HEK293 (cell line): ENCODE measurements at regions not wholly inside any gene's neighbourhood (a gene's known extent, or its start where the extent isn't known, plus 50 kb on each side); places are given as distances from the start of the nearest gene placed in this dataset.

Experiments used
- CTCF ChIA-PET: fragments of 350-600 bp; formaldehyde crosslinking; extraction: SDS; loops from one replicate; lab custom pipeline; 2021; ENCODE audit warnings: antibody characterized with exemption; lab: Yijun Ruan, JAX
- POLR2A ChIA-PET: fragments of 300-600 bp; formaldehyde crosslinking; extraction: SDS; loops from one replicate; lab custom pipeline; 2020; ENCODE audit warnings: antibody characterized with exemption, inconsistent platforms; lab: Yijun Ruan, JAX
- H3K27ac ChIP-seq: fragments of 200-500 bp; sonication (Bioruptor generic); 2 replicates; pipeline ENCODE4 v1.5.1; 2014; ENCODE audit warnings: low read depth, low read length, control low read depth, inconsistent platforms; ENCODE audit errors: extremely low read depth
- H3K36me3 ChIP-seq, 2 experiments: fragments of 200-500 bp in 1 of 2; sonication (Bioruptor generic) in 1 of 2; 1 replicate in 1 of 2; 2 replicates in 1 of 2; pipeline ENCODE4 v1.5.1; 2014 to 2017; ENCODE audit warnings: inconsistent platforms in 2 of 2, low read length in 2 of 2; ENCODE audit not compliant: control insufficient read depth in 2 of 2, insufficient read depth in 1 of 2
- H3K4me1 ChIP-seq: fragments of 200-500 bp; sonication (Bioruptor generic); 2 replicates; pipeline ENCODE4 v1.5.1; 2014; ENCODE audit warnings: mild to moderate bottlenecking, low read length, inconsistent platforms; ENCODE audit not compliant: control insufficient read depth, insufficient read depth
- H3K4me3 ChIP-seq: 2 replicates; pipeline ENCODE4 v1.5.1; 2011; ENCODE audit warnings: low read depth, mild to moderate bottlenecking, control low read depth, low read length, moderate library complexity
- H3K9me3 ChIP-seq: fragments of 200-500 bp; sonication (Bioruptor generic); 2 replicates; pipeline ENCODE4 v1.5.1; 2014; ENCODE audit warnings: low read depth, low read length, inconsistent platforms; ENCODE audit not compliant: control insufficient read depth, insufficient read depth
- HOXC10 ChIP-seq: sonication (generic); formaldehyde crosslinking; IDR thresholded peaks from 2 replicates; pipeline ENCODE4 v1.8.1; 2023; ENCODE audit warnings: mild to moderate bottlenecking, missing genetic modification reagents
- WT1 ChIP-seq: fragments of 450-650 bp; formaldehyde crosslinking; IDR thresholded peaks from 2 replicates; pipeline ENCODE4 v1.5.1; 2016; ENCODE audit warnings: missing biosample characterization, missing genetic modification characterization
- ZBTB48 ChIP-seq: fragments of 450-650 bp; formaldehyde crosslinking; IDR thresholded peaks from 2 replicates; pipeline ENCODE4 v1.5.1; 2016; ENCODE audit warnings: missing biosample characterization, missing genetic modification characterization
- ZNF16 ChIP-seq: fragments of 450-650 bp; formaldehyde crosslinking; IDR thresholded peaks from 2 replicates; pipeline ENCODE4 v1.5.1; 2016; ENCODE audit warnings: low read depth, missing biosample characterization, missing genetic modification characterization
- ZNF221 ChIP-seq: fragments of 450-650 bp; formaldehyde crosslinking; IDR thresholded peaks from 2 replicates; pipeline ENCODE4 v1.5.1; 2017; ENCODE audit warnings: missing biosample characterization, missing genetic modification characterization, borderline replicate concordance
- ZNF23 ChIP-seq: fragments of 450-650 bp; formaldehyde crosslinking; IDR thresholded peaks from 2 replicates; pipeline ENCODE4 v1.5.1; 2016; ENCODE audit warnings: missing biosample characterization, missing genetic modification characterization, borderline replicate concordance
- ZNF24 ChIP-seq: fragments of 450-650 bp; formaldehyde crosslinking; IDR thresholded peaks from 2 replicates; pipeline ENCODE4 v1.5.1; 2016; ENCODE audit warnings: missing biosample characterization, missing genetic modification characterization
- ZNF266 ChIP-seq: fragments of 450-650 bp; formaldehyde crosslinking; IDR thresholded peaks from 2 replicates; pipeline ENCODE4 v1.5.1; 2016; ENCODE audit warnings: missing biosample characterization, missing genetic modification characterization, low read depth
- ZNF354C ChIP-seq: fragments of 450-650 bp; formaldehyde crosslinking; IDR thresholded peaks from 2 replicates; pipeline ENCODE4 v1.5.1; 2016; ENCODE audit warnings: missing biosample characterization, missing genetic modification characterization, low read depth, borderline replicate concordance
- ZNF394 ChIP-seq: fragments of 450-650 bp; formaldehyde crosslinking; IDR thresholded peaks from 2 replicates; pipeline ENCODE4 v1.5.1; 2016; ENCODE audit warnings: missing biosample characterization, missing genetic modification characterization, mild to moderate bottlenecking, moderate library complexity, borderline replicate concordance
- ZNF423 ChIP-seq: fragments of 450-650 bp; formaldehyde crosslinking; IDR thresholded peaks from 2 replicates; pipeline ENCODE4 v1.5.1; 2016; ENCODE audit warnings: missing biosample characterization, missing genetic modification characterization
- ZNF433 ChIP-seq: fragments of 450-650 bp; formaldehyde crosslinking; IDR thresholded peaks from 2 replicates; pipeline ENCODE4 v1.5.1; 2016; ENCODE audit warnings: missing biosample characterization, missing genetic modification characterization, low read depth
- ZNF501 ChIP-seq: fragments of 450-650 bp; formaldehyde crosslinking; IDR thresholded peaks from 2 replicates; pipeline ENCODE4 v1.5.1; 2016; ENCODE audit warnings: missing biosample characterization, missing genetic modification characterization
- ZNF514 ChIP-seq: fragments of 450-650 bp; formaldehyde crosslinking; IDR thresholded peaks from 2 replicates; pipeline ENCODE4 v1.5.1; 2016; ENCODE audit warnings: missing biosample characterization, missing genetic modification characterization
- ZNF660 ChIP-seq: fragments of 450-650 bp; IDR thresholded peaks from 2 replicates; pipeline ENCODE4 v1.5.1; 2018; ENCODE audit warnings: missing biosample characterization, mild to moderate bottlenecking, missing genetic modification characterization
- TF ChIP-seq, protein P1 (sequence below): fragments of 450-650 bp; formaldehyde crosslinking; IDR thresholded peaks from 2 replicates; pipeline ENCODE4 v1.5.1; 2016; ENCODE audit warnings: missing biosample characterization, missing genetic modification characterization
- TF ChIP-seq, protein P2 (sequence below): fragments of 450-650 bp; IDR thresholded peaks from 2 replicates; pipeline ENCODE4 v1.5.1; 2018; ENCODE audit warnings: missing biosample characterization, mild to moderate bottlenecking, missing genetic modification characterization
- TF ChIP-seq, protein P3 (sequence below): fragments of 450-650 bp; formaldehyde crosslinking; IDR thresholded peaks from 2 replicates; pipeline ENCODE4 v1.5.1; 2016; ENCODE audit warnings: missing biosample characterization, missing genetic modification characterization
- TF ChIP-seq, protein P4 (sequence below): fragments of 450-650 bp; formaldehyde crosslinking; IDR thresholded peaks from 2 replicates; pipeline ENCODE4 v1.5.1; 2016; ENCODE audit warnings: missing biosample characterization, missing genetic modification characterization, low read depth
- TF ChIP-seq, protein P5 (sequence below): fragments of 450-650 bp; formaldehyde crosslinking; IDR thresholded peaks from 2 replicates; pipeline ENCODE4 v1.5.1; 2016; ENCODE audit warnings: missing biosample characterization, missing genetic modification characterization
- TF ChIP-seq, protein P6 (sequence below): fragments of 450-650 bp; formaldehyde crosslinking; IDR thresholded peaks from 2 replicates; pipeline ENCODE4 v1.5.1; 2016; ENCODE audit warnings: missing biosample characterization, missing genetic modification characterization
- TF ChIP-seq, protein P7 (sequence below): fragments of 450-650 bp; formaldehyde crosslinking; IDR thresholded peaks from 2 replicates; pipeline ENCODE4 v1.5.1; 2016; ENCODE audit warnings: missing biosample characterization, missing genetic modification characterization

DNA sequence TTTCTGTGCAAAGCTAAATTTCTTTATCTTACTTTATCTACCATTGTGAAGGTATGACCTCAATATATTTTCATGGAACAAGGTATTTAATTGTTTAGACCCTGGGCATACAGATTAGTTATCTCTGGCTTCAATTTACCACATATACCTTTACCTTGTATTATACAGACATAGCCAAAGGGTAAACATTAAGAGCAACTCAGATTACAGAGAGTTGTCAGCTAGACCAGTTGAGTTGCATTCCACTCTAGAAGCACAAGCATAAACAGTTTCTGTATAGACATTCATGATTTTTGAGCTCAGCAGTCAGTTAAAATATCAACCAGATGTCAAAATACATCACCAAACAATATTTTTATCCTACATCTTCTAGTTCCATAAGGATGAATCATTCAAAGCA lies 857.3 kb upstream of the ZWINT start (continued):
- TF ChIP-seq, protein P1, sequence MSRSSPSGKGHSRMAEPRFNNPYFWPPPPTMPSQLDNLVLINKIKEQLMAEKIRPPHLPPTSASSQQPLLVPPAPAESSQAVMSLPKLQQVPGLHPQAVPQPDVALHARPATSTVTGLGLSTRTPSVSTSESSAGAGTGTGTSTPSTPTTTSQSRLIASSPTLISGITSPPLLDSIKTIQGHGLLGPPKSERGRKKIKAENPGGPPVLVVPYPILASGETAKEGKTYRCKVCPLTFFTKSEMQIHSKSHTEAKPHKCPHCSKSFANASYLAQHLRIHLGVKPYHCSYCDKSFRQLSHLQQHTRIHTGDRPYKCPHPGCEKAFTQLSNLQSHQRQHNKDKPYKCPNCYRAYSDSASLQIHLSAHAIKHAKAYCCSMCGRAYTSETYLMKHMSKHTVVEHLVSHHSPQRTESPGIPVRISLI (tag by site-specific recombination): no peak
- TF ChIP-seq ZNF433: no peak
- TF ChIP-seq, protein P2, sequence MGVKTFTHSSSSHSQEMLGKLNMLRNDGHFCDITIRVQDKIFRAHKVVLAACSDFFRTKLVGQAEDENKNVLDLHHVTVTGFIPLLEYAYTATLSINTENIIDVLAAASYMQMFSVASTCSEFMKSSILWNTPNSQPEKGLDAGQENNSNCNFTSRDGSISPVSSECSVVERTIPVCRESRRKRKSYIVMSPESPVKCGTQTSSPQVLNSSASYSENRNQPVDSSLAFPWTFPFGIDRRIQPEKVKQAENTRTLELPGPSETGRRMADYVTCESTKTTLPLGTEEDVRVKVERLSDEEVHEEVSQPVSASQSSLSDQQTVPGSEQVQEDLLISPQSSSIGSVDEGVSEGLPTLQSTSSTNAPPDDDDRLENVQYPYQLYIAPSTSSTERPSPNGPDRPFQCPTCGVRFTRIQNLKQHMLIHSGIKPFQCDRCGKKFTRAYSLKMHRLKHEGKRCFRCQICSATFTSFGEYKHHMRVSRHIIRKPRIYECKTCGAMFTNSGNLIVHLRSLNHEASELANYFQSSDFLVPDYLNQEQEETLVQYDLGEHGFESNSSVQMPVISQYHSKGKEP: no peak
- TF ChIP-seq, protein P3, sequence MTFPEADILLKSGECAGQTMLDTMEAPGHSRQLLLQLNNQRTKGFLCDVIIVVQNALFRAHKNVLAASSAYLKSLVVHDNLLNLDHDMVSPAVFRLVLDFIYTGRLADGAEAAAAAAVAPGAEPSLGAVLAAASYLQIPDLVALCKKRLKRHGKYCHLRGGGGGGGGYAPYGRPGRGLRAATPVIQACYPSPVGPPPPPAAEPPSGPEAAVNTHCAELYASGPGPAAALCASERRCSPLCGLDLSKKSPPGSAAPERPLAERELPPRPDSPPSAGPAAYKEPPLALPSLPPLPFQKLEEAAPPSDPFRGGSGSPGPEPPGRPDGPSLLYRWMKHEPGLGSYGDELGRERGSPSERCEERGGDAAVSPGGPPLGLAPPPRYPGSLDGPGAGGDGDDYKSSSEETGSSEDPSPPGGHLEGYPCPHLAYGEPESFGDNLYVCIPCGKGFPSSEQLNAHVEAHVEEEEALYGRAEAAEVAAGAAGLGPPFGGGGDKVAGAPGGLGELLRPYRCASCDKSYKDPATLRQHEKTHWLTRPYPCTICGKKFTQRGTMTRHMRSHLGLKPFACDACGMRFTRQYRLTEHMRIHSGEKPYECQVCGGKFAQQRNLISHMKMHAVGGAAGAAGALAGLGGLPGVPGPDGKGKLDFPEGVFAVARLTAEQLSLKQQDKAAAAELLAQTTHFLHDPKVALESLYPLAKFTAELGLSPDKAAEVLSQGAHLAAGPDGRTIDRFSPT (tag by site-specific recombination): no peak
- TF ChIP-seq ZNF501 (tag by site-specific recombination): no peak
- TF ChIP-seq ZNF16: no peak

DNA sequence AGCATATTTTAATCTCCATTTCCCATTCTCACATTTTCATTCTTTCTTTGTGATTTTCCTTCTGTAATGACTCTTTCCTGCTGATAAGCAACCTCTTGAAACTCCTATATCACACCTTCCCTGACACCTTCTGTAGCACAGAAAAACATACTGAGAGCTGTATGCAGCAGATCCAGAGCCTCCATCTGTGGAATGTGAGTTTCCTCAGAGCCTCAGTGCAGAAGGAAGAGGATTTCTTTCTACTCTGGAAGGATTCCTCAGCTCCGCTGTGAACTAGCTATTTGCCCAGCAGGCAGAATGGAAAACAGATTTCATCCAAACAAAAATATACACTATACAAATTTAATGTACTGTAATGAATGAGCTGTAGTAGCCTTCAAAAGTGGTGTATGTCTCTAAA lies 841.3 kb upstream of the ZWINT start:
- CTCF ChIA-PET: interaction anchor here (0.6 to 0.7 kb wide), 2 partner anchors 311 to 549 kb away, joined by 3 read pairs; no protein-coding TSS in a partner anchor
- POLR2A ChIA-PET: no interaction called here
- Histone ChIP-seq H3K4me3 (no peak overlapping the region), H3K27ac (no peak overlapping the region), H3K36me3 (no peaks in the 10 kb centered on the region), H3K9me3 (no peaks in the 10 kb centered on the region), H3K4me1 (no peaks in the 10 kb centered on the region)
- TF ChIP-seq ZNF221 (tag by site-specific recombination) (no peak), ZNF660 (no peak), ZBTB48 (tag by site-specific recombination) (no peak), HOXC10 (no peak)
- TF ChIP-seq, all 188 proteins: peak for 0

DNA sequence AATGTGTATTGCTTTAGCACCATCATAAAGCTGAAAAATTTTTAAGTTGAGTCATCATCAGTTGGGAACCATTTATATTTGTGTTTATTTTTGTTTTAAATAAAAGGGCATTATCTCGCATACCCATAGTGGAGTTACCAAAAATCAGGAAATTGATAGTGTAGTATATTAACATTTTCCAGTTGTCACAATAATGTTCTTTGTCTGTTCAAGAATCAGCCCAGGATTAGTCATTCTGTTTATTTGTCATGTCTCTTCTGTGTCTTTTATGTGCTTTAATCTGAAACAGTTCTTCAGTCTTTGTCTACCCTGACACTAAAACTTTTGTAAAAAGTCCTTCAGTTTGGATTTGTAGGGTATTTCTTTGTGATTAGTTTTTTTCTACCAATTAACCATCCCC lies 827.8 kb upstream of the ZWINT start:
- ChIA-PET CTCF (interaction anchor here (0.6 to 1.0 kb wide), 2 partner anchors 24 to 468 kb away, joined by 3 to 5 read pairs; no protein-coding TSS in a partner anchor), POLR2A (no interaction called here)
- Histone ChIP-seq H3K27ac (no peak overlapping the region), H3K4me3 (no peak overlapping the region), H3K36me3 (no peaks in the 10 kb centered on the region), H3K4me1 (no peaks in the 10 kb centered on the region), H3K9me3 (no peaks in the 10 kb centered on the region)
- TF ChIP-seq, protein P4, sequence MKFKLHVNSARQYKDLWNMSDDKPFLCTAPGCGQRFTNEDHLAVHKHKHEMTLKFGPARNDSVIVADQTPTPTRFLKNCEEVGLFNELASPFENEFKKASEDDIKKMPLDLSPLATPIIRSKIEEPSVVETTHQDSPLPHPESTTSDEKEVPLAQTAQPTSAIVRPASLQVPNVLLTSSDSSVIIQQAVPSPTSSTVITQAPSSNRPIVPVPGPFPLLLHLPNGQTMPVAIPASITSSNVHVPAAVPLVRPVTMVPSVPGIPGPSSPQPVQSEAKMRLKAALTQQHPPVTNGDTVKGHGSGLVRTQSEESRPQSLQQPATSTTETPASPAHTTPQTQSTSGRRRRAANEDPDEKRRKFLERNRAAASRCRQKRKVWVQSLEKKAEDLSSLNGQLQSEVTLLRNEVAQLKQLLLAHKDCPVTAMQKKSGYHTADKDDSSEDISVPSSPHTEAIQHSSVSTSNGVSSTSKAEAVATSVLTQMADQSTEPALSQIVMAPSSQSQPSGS: no peak
- TF ChIP-seq, protein P5, sequence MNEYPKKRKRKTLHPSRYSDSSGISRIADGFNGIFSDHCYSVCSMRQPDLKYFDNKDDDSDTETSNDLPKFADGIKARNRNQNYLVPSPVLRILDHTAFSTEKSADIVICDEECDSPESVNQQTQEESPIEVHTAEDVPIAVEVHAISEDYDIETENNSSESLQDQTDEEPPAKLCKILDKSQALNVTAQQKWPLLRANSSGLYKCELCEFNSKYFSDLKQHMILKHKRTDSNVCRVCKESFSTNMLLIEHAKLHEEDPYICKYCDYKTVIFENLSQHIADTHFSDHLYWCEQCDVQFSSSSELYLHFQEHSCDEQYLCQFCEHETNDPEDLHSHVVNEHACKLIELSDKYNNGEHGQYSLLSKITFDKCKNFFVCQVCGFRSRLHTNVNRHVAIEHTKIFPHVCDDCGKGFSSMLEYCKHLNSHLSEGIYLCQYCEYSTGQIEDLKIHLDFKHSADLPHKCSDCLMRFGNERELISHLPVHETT (tag by site-specific recombination): no peak
- no peak for TF ChIP-seq ZNF266 (tag by site-specific recombination)
- no peak for TF ChIP-seq WT1 (tag by site-specific recombination)
- TF ChIP-seq, protein P6, sequence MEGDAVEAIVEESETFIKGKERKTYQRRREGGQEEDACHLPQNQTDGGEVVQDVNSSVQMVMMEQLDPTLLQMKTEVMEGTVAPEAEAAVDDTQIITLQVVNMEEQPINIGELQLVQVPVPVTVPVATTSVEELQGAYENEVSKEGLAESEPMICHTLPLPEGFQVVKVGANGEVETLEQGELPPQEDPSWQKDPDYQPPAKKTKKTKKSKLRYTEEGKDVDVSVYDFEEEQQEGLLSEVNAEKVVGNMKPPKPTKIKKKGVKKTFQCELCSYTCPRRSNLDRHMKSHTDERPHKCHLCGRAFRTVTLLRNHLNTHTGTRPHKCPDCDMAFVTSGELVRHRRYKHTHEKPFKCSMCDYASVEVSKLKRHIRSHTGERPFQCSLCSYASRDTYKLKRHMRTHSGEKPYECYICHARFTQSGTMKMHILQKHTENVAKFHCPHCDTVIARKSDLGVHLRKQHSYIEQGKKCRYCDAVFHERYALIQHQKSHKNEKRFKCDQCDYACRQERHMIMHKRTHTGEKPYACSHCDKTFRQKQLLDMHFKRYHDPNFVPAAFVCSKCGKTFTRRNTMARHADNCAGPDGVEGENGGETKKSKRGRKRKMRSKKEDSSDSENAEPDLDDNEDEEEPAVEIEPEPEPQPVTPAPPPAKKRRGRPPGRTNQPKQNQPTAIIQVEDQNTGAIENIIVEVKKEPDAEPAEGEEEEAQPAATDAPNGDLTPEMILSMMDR: no peak
- no peak for TF ChIP-seq ZNF354C
- no peak for TF ChIP-seq ZNF423
- TF ChIP-seq, protein P7, sequence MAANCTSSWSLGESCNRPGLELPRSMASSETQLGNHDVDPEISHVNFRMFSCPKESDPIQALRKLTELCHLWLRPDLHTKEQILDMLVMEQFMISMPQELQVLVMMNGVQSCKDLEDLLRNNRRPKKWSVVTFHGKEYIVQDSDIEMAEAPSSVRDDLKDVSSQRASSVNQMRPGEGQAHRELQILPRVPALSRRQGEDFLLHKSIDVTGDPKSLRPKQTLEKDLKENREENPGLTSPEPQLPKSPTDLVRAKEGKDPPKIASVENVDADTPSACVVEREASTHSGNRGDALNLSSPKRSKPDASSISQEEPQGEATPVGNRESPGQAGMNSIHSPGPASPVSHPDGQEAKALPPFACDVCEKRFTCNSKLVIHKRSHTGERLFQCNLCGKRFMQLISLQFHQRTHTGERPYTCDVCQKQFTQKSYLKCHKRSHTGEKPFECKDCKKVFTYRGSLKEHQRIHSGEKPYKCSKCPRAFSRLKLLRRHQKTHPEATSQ (tag by site-specific recombination): no peak
- no peak for TF ChIP-seq ZNF24
- TF ChIP-seq ZNF394 (tag by site-specific recombination): no peak
- TF ChIP-seq ZNF514 (tag by site-specific recombination): no peak
- TF ChIP-seq ZNF23 (tag by site-specific recombination): no peak
